A549 (cell line): ENCODE measurements at regions not wholly inside any gene's neighbourhood (a gene's known extent, or its start where the extent isn't known, plus 50 kb on each side); places are given as distances from the start of the nearest gene placed in this dataset.

Source experiments
- JUN ChIP-seq, 2 experiments: fragments of >200 bp; sonication (Bioruptor Twin); formaldehyde crosslinking; IDR thresholded peaks; 2 replicates in 1 of 2; 3 replicates in 1 of 2; pipeline ENCODE4 v1.6.1; 2016 to 2017
- REST ChIP-seq: fragments of 200-600 bp; sonication (generic); IDR thresholded peaks from 2 replicates; pipeline ENCODE4 v1.6.1; 2016; ENCODE audit warnings: antibody characterized with exemption, mild to moderate bottlenecking, moderate library complexity
- TF ChIP-seq, protein P1 (sequence below): IDR thresholded peaks from 2 replicates; pipeline ENCODE4 v1.6.1; 2012; ENCODE audit warnings: low read depth, borderline replicate concordance
- TF ChIP-seq, protein P2 (sequence below): fragments of >200 bp; sonication (Bioruptor Twin); formaldehyde crosslinking; IDR thresholded peaks from 3 replicates; pipeline ENCODE4 v1.5.1; 2016
- TF ChIP-seq, protein P3 (sequence below): fragments of 250-450 bp; sonication (Bioruptor Pico); IDR thresholded peaks from 2 replicates; pipeline ENCODE4 v1.5.0; 2021; ENCODE audit warnings: mild to moderate bottlenecking, moderate library complexity, borderline replicate concordance

- TF ChIP-seq REST (no peak), JUN (IDR thresholded peaks at IDR 0.05) (no peak)
- TF ChIP-seq, protein P1, sequence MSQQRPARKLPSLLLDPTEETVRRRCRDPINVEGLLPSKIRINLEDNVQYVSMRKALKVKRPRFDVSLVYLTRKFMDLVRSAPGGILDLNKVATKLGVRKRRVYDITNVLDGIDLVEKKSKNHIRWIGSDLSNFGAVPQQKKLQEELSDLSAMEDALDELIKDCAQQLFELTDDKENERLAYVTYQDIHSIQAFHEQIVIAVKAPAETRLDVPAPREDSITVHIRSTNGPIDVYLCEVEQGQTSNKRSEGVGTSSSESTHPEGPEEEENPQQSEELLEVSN = no peak
- TF ChIP-seq, protein P2, sequence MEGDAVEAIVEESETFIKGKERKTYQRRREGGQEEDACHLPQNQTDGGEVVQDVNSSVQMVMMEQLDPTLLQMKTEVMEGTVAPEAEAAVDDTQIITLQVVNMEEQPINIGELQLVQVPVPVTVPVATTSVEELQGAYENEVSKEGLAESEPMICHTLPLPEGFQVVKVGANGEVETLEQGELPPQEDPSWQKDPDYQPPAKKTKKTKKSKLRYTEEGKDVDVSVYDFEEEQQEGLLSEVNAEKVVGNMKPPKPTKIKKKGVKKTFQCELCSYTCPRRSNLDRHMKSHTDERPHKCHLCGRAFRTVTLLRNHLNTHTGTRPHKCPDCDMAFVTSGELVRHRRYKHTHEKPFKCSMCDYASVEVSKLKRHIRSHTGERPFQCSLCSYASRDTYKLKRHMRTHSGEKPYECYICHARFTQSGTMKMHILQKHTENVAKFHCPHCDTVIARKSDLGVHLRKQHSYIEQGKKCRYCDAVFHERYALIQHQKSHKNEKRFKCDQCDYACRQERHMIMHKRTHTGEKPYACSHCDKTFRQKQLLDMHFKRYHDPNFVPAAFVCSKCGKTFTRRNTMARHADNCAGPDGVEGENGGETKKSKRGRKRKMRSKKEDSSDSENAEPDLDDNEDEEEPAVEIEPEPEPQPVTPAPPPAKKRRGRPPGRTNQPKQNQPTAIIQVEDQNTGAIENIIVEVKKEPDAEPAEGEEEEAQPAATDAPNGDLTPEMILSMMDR = no peak
- TF ChIP-seq, protein P3, sequence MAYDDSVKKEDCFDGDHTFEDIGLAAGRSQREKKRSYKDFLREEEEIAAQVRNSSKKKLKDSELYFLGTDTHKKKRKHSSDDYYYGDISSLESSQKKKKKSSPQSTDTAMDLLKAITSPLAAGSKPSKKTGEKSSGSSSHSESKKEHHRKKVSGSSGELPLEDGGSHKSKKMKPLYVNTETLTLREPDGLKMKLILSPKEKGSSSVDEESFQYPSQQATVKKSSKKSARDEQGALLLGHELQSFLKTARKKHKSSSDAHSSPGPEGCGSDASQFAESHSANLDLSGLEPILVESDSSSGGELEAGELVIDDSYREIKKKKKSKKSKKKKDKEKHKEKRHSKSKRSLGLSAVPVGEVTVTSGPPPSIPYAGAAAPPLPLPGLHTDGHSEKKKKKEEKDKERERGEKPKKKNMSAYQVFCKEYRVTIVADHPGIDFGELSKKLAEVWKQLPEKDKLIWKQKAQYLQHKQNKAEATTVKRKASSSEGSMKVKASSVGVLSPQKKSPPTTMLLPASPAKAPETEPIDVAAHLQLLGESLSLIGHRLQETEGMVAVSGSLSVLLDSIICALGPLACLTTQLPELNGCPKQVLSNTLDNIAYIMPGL (CRISPR knock-in tag) = no peak
These were observed 60.5 kb downstream of the NR2F2 start for GRCh38 chr15:96390986-96391385.
